ENCODE measurements at regions not wholly inside any gene's neighbourhood (a gene's known extent, or its start where the extent isn't known, plus 50 kb on each side); places are given as distances from the start of the nearest gene placed in this dataset.

- no peak for TF ChIP-seq JUNB (IDR thresholded peaks at IDR 0.05; ENCODE audit: unreplicated experiment)
- TF ChIP-seq EZH2 (IDR thresholded peaks at IDR 0.05; ENCODE audit: low read depth, unreplicated experiment), result no peak
Measured at GRCh38 chr13:29980339-29980738, 129.9 kb upstream of the UBL3 start (continued).

GRCh38 chr13:29978211-29978610 is 127.8 kb upstream of the UBL3 start:
- H3F3A ChIP-seq (replicated peaks; ENCODE audit: low read depth), result no peaks in the 10 kb centered on the region
- Mint-ChIP-seq H3K4me1 (no peaks in the 10 kb centered on the region), H3K27me3 (ENCODE audit: insufficient read depth, low read depth, poor library complexity) (no peaks in the 10 kb centered on the region), H3K36me3 (ENCODE audit: low read depth) (peaks cover 14% of the 10 kb centered on the region), H3K9me3 (peaks cover 26% of the 10 kb centered on the region), H3K4me3 (no peak overlapping the region), H3K27ac (no peak overlapping the region)
- H3K79me2 ChIP-seq (replicated peaks; ENCODE audit: insufficient read depth), result no peaks in the 10 kb centered on the region
- TF ChIP-seq STAT1 (IDR thresholded peaks at IDR 0.05; ENCODE audit: unreplicated experiment), result no peak
- TF ChIP-seq JUNB (IDR thresholded peaks at IDR 0.05; ENCODE audit: unreplicated experiment), result no peak
- no peak for TF ChIP-seq ZNF462 (CRISPR knock-in tag; IDR thresholded peaks at IDR 0.05)
- TF ChIP-seq CREB1 (CRISPR knock-in tag; IDR thresholded peaks at IDR 0.05; ENCODE audit: low read depth), result no peak
- TF ChIP-seq ZNF331 (CRISPR knock-in tag; IDR thresholded peaks at IDR 0.05; ENCODE audit: low read depth), result no peak
- no peak for TF ChIP-seq EZH2phosphoT487 (IDR thresholded peaks at IDR 0.05; ENCODE audit: unreplicated experiment)
- TF ChIP-seq CTCF (conservative IDR thresholded peaks at IDR 0.05; ENCODE audit: low read depth in 2 of 2), result no peak
- no peak for TF ChIP-seq REST (IDR thresholded peaks at IDR 0.05; ENCODE audit: unreplicated experiment)
- TF ChIP-seq ZNF114 (CRISPR knock-in tag; IDR thresholded peaks at IDR 0.05), result no peak
- no peak for TF ChIP-seq NANOG (IDR thresholded peaks at IDR 0.05; ENCODE audit: borderline replicate concordance)
- TF ChIP-seq EZH2 (IDR thresholded peaks at IDR 0.05; ENCODE audit: low read depth, unreplicated experiment), result no peak
- no peaks in the 10 kb centered on the region for H3K27me3 ChIP-seq (ENCODE audit: insufficient read depth)
- H3K4me1 ChIP-seq (ENCODE audit: insufficient read depth), result no peaks in the 10 kb centered on the region
- no peaks in the 10 kb centered on the region for H4K20me1 ChIP-seq (replicated peaks; ENCODE audit: insufficient read depth)
- no peak overlapping the region for H3K4me2 ChIP-seq
- H3K27ac ChIP-seq (ENCODE audit: low read depth), result no peak overlapping the region
- DNase-seq (ENCODE audit: low spot score), result no peak
- peaks cover 9% of the 10 kb centered on the region for H3K9me2 ChIP-seq (ENCODE audit: insufficient read depth)
- no peaks in the 10 kb centered on the region for H3K36me3 ChIP-seq (ENCODE audit: insufficient read depth)
- no peak for ATAC-seq
- H2AFZ ChIP-seq, result no peak overlapping the region
- H3K4me3 ChIP-seq, result no peak overlapping the region

Data from GM23338 (cell line).